GM04503 (cell line): ENCODE measurements at regions not wholly inside any gene's neighbourhood (a gene's known extent, or its start where the extent isn't known, plus 50 kb on each side); places are given as distances from the start of the nearest gene placed in this dataset.
"Not testable (repeated sequence)": the region's sequence is repeated elsewhere in the genome, so short reads cannot be mapped to it uniquely, and the experiment has no call there.

Experiments used
- DNase-seq: peaks from one replicate; pipeline ENCODE4 v3.0.0-alpha.2; 2012; ENCODE audit warnings: low read depth

GRCh38 chr6:101013612-101014195 is 132.6 kb upstream of the ASCC3 start:
- DNase-seq: no peak

GRCh38 chr6:101015541-101015940 is 134.4 kb upstream of the ASCC3 start:
- DNase-seq: no peak

DNA sequence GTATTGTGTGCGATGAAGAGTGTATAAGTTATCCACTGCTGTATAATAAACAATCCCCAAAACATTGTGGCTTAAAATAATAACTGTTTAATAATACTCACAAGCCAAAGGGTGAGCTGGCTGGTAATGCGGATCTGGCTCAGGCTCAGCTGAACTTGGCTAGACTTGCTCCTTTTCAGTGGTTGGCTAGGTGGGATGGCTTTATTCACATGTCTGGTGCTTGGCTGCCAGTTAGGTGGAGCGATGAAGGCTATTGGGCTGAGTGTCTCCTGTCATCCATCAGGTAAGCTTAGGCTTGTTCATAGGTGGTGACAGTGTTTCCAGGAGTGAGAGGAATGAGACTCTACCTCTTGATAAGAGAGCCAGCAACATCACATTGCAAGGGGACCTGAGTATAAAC is 135.0 kb upstream of the ASCC3 start:
- DNase-seq: no peak

GRCh38 chr6:101018157-101018556 is 137.0 kb upstream of the ASCC3 start:
- DNase-seq: no peak

DNA sequence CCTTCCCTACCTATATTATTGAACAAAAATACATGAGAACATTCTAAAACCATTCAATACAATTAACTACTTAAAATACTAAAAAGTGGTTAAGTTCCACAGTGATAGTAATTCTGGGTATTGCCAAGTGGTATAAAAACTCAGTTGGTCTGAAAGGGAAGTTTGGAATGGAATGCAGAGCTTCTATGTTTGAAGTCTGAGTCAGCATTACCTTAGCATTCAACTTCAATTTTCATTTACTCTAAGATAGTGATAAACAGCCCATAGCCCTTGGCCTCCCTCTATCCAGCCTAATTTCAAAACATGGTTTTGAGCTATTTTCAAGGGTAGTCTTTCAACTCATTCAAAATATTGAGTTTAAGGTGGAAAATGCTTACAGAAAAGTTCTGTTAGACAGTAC is 140.4 kb upstream of the ASCC3 start:
- no peak for DNase-seq

GRCh38 chr6:101042966-101043365 is 161.8 kb upstream of the ASCC3 start:
- DNase-seq: no peak

GRCh38 chr6:101058296-101058695 is 177.2 kb upstream of the ASCC3 start:
- no peak for DNase-seq

- no peak for DNase-seq
Observed at GRCh38 chr6:101066481-101066880, 185.4 kb upstream of the ASCC3 start.

GRCh38 chr6:101069191-101069795 is 188.2 kb upstream of the ASCC3 start:
- DNase-seq: no peak

DNA sequence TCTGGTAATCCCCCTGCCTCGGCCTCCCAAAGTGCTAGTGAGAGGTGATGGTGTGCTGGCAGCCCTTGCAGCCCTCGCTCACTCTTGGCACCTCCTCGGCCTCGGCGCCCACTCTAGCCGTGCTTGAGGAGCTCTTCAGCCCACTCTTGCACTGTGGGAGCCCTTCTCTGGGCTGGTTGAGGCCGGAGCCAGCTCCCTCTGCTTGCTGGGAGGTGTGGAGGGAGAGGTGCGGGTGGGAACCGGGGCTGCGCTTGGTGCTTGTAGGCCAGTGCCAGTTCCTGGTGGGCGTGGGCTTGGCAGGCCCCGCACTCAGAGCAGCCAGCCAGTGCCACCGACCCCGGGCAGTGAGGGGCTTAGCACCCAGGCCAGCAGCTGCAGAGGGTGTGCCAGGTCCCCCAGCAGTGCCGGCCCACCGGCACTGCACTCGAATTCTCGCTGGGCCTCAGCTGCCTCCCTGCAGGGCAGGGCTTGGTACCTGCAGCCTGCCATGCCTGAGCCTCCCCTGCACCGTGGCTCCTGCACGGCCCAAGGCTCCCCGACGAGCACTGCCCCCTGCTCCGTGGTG is 189.0 kb upstream of the ASCC3 start:
- DNase-seq: no peak

GRCh38 chr6:101077344-101077743 is 196.2 kb upstream of the ASCC3 start:
- no peak for DNase-seq

GRCh38 chr6:101079696-101080270 is 198.7 kb upstream of the ASCC3 start:
- DNase-seq: no peak

- DNase-seq: peak; percentile 68
Observed at GRCh38 chr6:101080597-101080996, 199.5 kb upstream of the ASCC3 start.

DNA sequence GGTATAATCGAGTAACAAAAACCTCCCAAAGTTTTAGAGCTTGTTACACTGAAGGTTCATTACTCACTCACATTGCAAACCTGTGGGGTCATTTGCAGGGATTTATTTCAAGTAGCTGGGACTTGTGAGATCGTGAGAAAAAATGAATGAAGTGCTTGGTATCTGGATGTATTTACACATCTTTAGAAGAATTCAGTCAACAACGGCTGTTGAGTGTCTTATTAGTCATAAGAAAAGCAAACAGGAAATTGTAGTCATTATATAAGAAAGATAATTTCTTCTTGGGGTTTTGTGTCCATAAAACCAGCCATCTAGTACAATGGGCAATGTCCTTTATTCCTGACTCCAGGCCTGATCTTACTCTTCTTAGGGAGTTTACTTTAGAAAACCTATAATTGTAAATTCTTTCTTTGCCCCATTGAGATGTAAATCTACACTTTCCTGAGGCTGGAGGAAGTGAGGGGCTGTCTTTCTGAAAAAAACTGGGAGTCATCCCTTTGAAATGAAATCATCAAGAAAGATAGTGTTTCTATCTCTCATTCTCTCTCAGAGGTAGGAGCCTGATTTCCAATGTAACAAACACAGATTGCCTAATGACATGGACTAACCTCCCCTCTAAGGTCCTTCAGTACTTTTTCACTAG is 202.5 kb upstream of the ASCC3 start:
- peak; percentile 87 for DNase-seq

DNA sequence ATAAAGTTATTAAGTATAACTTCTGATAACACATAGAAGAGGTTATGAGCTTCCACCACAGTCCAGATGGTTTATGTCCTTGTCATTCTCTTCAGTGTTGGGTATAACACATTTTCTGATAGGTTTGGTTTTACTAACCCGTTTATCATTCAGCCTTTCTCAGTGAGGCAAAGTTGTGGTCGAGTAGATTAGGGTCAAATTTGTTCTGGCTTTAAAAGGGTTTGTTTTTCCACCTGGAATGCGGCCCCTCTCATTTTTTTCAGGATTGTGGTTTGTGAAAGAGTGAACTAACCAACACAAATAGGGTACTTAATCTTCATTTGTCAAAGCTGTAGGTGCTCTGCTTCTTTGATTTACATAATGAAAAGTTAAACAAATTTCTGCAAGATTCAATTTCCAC is 204.2 kb upstream of the ASCC3 start:
- no peak for DNase-seq

DNA sequence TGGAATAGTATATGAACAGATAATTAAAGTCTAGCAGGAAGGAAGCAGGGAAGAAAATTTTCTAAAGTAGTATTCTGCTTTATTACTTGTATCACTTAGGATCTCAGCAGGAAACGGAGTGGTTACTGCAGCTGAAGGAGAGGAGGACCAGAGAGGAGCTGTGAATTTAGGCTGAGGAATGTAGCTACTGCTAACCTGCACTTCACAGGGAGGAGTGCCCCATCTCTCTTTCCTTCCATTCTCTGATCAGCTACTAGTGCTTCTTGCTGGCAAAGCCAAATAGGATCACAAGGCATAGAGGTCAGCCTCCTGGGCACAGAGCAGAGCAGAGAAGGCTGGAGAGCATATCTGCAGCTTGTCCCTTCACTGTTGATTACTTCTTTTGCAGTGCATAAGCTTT is 205.3 kb upstream of the ASCC3 start:
- no peak for DNase-seq

- DNase-seq: no peak
Observed at GRCh38 chr6:101088594-101088993, 207.5 kb upstream of the ASCC3 start.

- DNase-seq: no peak
Observed at GRCh38 chr6:101089640-101090039, 208.5 kb upstream of the ASCC3 start.

GRCh38 chr6:101090281-101090680 is 209.2 kb upstream of the ASCC3 start:
- no peak for DNase-seq

- not testable (repeated sequence) for DNase-seq
Observed at GRCh38 chr6:101098605-101099004, 217.5 kb upstream of the ASCC3 start.

- no peak for DNase-seq
Observed at GRCh38 chr6:101102702-101103101, 221.6 kb upstream of the ASCC3 start.

GRCh38 chr6:101108286-101108685 is 227.2 kb upstream of the ASCC3 start:
- DNase-seq: no peak

- DNase-seq: no peak
Observed at GRCh38 chr6:101110814-101111213, 229.7 kb upstream of the ASCC3 start.
